PC-9 (cell line): ENCODE measurements at regions not wholly inside any gene's neighbourhood (a gene's known extent, or its start where the extent isn't known, plus 50 kb on each side); places are given as distances from the start of the nearest gene placed in this dataset.

Experiments used
- EZH2 ChIP-seq: fragments of 200-600 bp; sonication (generic); IDR thresholded peaks from 2 replicates; pipeline ENCODE4 v1.8.0; 2017; ENCODE audit warnings: antibody characterized with exemption, low read depth
- TF ChIP-seq, protein P1 (sequence below): fragments of 200-600 bp; sonication (generic); conservative IDR thresholded peaks from 2 replicates; pipeline ENCODE4 v1.6.1; 2017; ENCODE audit warnings: mixed run types, antibody characterized with exemption, mild to moderate bottlenecking, moderate library complexity

DNA sequence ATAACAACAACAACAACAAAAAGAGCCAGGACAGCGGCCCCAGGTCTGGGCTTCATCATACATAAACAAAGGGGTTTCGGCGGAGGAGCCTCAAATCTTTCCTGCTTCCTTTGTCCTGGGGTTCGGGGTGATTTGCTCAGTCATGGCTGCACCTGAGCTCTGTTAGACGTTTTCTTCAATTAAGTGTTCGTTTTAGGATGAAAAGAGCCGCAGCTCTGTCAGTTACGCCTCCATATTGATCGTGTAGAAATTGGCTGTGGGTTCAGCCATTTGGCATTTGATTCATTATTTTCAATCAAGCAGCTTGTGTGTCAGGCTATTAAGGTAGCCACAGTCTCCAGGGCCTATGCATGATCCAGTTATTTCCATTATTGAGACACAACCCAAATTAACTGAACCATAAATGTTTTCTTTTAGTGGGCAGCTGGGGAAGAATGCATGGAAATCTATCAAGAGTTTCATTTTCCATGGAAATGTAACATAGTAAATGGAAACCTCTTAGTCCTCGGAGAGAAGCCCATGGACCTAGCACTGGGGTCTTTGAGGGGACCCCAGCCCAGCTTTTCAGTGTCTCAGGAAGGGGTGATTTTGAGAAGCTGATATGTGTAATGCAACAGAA, 370.0 kb upstream of the C1orf174 start:
- TF ChIP-seq EZH2, result no peak
- TF ChIP-seq, protein P1, sequence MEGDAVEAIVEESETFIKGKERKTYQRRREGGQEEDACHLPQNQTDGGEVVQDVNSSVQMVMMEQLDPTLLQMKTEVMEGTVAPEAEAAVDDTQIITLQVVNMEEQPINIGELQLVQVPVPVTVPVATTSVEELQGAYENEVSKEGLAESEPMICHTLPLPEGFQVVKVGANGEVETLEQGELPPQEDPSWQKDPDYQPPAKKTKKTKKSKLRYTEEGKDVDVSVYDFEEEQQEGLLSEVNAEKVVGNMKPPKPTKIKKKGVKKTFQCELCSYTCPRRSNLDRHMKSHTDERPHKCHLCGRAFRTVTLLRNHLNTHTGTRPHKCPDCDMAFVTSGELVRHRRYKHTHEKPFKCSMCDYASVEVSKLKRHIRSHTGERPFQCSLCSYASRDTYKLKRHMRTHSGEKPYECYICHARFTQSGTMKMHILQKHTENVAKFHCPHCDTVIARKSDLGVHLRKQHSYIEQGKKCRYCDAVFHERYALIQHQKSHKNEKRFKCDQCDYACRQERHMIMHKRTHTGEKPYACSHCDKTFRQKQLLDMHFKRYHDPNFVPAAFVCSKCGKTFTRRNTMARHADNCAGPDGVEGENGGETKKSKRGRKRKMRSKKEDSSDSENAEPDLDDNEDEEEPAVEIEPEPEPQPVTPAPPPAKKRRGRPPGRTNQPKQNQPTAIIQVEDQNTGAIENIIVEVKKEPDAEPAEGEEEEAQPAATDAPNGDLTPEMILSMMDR, result no peak
